ENCODE measurements at regions not wholly inside any gene's neighbourhood (a gene's known extent, or its start where the extent isn't known, plus 50 kb on each side); places are given as distances from the start of the nearest gene placed in this dataset.

DNA sequence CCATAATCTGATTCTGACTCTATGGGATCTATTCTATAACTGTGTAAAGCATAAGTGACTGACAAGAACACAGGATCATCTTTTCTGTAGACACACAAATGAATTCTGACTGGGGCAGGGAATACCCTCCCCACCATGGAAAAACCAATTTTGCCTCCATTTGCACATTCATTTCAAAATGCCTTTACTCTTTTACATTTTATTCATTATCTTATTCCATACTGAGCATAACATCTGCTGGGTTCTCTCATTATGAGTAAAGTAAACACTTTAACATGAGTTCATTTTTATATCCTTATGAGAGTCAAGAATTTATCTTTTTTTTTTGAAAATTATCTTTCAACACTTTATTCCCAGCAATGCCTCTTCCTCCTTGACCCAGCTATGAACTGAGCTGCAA lies 163.5 kb downstream of the RNF152 start:
- TF ChIP-seq, protein P1, sequence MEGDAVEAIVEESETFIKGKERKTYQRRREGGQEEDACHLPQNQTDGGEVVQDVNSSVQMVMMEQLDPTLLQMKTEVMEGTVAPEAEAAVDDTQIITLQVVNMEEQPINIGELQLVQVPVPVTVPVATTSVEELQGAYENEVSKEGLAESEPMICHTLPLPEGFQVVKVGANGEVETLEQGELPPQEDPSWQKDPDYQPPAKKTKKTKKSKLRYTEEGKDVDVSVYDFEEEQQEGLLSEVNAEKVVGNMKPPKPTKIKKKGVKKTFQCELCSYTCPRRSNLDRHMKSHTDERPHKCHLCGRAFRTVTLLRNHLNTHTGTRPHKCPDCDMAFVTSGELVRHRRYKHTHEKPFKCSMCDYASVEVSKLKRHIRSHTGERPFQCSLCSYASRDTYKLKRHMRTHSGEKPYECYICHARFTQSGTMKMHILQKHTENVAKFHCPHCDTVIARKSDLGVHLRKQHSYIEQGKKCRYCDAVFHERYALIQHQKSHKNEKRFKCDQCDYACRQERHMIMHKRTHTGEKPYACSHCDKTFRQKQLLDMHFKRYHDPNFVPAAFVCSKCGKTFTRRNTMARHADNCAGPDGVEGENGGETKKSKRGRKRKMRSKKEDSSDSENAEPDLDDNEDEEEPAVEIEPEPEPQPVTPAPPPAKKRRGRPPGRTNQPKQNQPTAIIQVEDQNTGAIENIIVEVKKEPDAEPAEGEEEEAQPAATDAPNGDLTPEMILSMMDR (IDR thresholded peaks at IDR 0.05) = no peak
- no peak for TF ChIP-seq POLR2A (IDR thresholded peaks at IDR 0.05)
- TF ChIP-seq EP300 (IDR thresholded peaks at IDR 0.05) = no peak
- peaks cover 0 to 25% (median 0%) of the 10 kb centered on the region in 4 donors for H3K4me1 ChIP-seq
- no peak for DNase-seq (ENCODE audit: low spot score in 2 of 2)
- no peaks in the 10 kb centered on the region for H3K9me3 ChIP-seq
- no peak overlapping the region for H3K27ac ChIP-seq
- no peaks in the 10 kb centered on the region for H3K27me3 ChIP-seq
- no peaks in the 10 kb centered on the region for H3K36me3 ChIP-seq
- H3K4me3 ChIP-seq = no peak overlapping the region

DNA sequence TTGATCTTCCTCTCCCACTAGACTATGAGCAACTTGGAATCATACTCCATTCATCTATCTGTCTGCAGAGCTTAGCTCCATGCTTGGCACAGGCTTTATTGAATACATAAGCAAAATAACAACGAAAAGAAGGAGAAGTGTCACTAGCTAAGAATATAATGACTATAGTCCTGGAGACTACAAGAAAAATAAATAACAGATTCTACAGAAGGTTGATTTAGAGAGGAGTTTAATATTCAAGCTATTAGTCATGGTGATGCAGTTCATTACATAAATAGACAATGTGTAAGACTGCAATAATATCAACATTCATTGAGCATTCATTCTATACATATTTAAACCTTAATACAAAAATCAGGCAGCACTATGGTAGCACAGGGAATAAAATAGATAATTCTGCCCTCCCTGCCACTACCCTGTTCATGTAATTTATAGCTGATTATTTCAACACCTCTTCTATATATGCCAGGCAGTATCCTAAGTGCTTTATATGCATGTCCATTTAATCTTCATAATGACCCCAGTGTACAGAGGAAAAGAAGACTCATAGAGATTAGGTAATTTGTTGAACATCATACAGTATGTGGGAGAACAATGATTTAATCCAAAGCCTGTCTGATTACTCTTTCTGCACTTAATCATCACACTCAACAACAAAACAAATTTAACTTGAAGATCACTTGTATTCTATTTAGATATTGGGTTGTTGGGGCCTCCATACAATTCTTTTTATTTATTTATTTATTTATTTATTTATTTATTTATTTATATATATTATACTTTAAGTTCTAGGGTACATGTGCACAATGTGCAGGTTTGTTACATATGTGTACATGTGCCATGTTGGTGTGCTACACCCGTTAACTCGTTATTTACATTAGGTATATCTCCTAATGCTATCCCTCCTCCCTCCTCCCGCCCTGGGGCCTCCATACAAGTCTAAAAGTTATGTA lies 165.3 kb downstream of the RNF152 start:
- peaks cover 0 to 14% (median 0%) of the 10 kb centered on the region in 4 donors for H3K4me1 ChIP-seq
- H3K9me3 ChIP-seq = no peaks in the 10 kb centered on the region
- no peak overlapping the region for H3K4me3 ChIP-seq
- H3K27me3 ChIP-seq = no peaks in the 10 kb centered on the region
- WGBS, 2 donors = 86 to 91% methylated on average over 4 of the region's 4 CpGs
- no peaks in the 10 kb centered on the region for H3K36me3 ChIP-seq
- no peak overlapping the region for H3K27ac ChIP-seq
- TF ChIP-seq POLR2A (IDR thresholded peaks at IDR 0.05) = no peak
- TF ChIP-seq, protein P1 (IDR thresholded peaks at IDR 0.05) = no peak
- no peak for TF ChIP-seq EP300 (IDR thresholded peaks at IDR 0.05)
- DNase-seq (ENCODE audit: low spot score in 2 of 2) = no peak

DNA sequence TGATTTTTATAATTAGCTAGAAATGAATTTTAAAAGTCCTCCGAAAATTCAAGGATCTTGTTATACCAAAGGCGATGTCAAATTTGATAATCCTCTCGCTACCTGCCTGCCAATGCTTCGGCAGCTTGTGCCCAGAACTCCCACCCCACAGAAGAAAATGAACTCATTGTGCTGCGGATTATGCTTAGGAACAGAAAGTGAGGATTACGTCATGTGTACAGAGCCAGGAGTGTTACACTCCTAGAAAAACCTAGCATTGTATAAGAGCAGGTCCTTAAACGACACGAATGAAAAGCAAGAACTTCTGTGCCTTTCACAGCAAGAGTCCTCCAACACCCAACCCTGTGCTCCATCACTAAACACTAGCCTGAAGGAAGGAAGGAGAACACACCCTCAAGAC lies 168.3 kb downstream of the RNF152 start:
- H3K36me3 ChIP-seq = no peaks in the 10 kb centered on the region
- H3K27ac ChIP-seq = no peak overlapping the region
- no peaks in the 10 kb centered on the region for H3K9me3 ChIP-seq
- TF ChIP-seq, protein P1 (IDR thresholded peaks at IDR 0.05) = no peak
- TF ChIP-seq POLR2A (IDR thresholded peaks at IDR 0.05) = no peak
- TF ChIP-seq EP300 (IDR thresholded peaks at IDR 0.05) = no peak
- no peak overlapping the region for H3K4me3 ChIP-seq
- WGBS, 2 donors = 90% methylated on average over 8 of the region's 8 CpGs
- no peaks in the 10 kb centered on the region for H3K27me3 ChIP-seq
- no peak for DNase-seq (ENCODE audit: low spot score in 2 of 2)
- H3K4me1 ChIP-seq = no peaks in the 10 kb centered on the region

DNA sequence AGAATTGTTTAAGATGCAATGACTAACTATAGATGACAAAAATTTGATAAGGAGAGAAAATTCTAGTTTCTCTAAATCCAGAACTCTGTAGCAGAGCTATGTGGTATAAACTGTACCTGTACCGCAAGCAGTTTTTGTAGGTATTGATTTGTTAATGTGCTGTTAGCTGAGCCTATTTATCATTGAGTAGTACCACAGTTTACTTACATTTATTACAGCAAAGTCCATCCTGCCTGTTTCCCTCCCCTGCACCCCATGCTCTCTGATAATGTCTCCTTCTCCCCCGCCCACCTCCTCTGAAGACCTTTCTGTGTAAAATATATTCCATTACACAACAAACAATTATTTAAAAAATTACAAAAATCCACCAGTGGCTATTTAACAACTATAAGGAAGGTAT lies 170.6 kb downstream of the RNF152 start:
- Histone ChIP-seq H3K4me1 (no peaks in the 10 kb centered on the region), H3K36me3 (no peaks in the 10 kb centered on the region), H3K27me3 (no peaks in the 10 kb centered on the region), H3K27ac (no peak overlapping the region), H3K9me3 (no peaks in the 10 kb centered on the region), H3K4me3 (no peak overlapping the region)
- TF ChIP-seq, protein P1 (IDR thresholded peaks at IDR 0.05) = no peak
- TF ChIP-seq EP300 (IDR thresholded peaks at IDR 0.05) (no peak), POLR2A (IDR thresholded peaks at IDR 0.05) (no peak)
- 87 to 89% methylated on average over 2 of the region's 2 CpGs for WGBS, 2 donors
- no peak for DNase-seq (ENCODE audit: low spot score in 2 of 2)

DNA sequence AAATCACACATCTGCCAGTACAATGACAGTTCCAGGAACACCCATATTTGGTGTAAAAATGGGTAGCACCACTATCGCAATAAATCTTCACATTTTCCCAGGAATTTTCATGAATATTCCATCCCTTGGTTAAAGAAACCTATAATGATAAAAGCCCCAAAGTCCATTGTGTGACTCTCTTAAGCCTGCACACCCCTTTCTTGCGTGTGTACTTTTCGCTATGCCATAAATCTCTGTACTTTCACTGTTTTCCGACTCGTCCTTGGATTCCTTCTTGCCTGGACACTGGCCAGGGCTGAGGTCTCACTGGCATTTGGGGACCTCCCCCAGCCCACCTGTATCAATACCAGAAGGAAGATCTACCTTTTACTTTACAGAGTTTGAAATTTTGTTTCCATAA lies 172.3 kb downstream of the RNF152 start:
- H3K27me3 ChIP-seq = no peaks in the 10 kb centered on the region
- DNase-seq (ENCODE audit: low spot score in 2 of 2) = no peak
- no peak overlapping the region for H3K4me3 ChIP-seq
- H3K27ac ChIP-seq = no peak overlapping the region
- 82 to 83% methylated on average over 5 of the region's 5 CpGs for WGBS, 2 donors
- TF ChIP-seq POLR2A (IDR thresholded peaks at IDR 0.05) (no peak), EP300 (IDR thresholded peaks at IDR 0.05) (no peak)
- TF ChIP-seq, protein P1 (IDR thresholded peaks at IDR 0.05) = no peak
- H3K9me3 ChIP-seq = no peaks in the 10 kb centered on the region
- no peaks in the 10 kb centered on the region for H3K36me3 ChIP-seq
- H3K4me1 ChIP-seq = no peaks in the 10 kb centered on the region

All from tibial nerve (tissue), 4 donors.